ENCODE measurements at regions not wholly inside any gene's neighbourhood (a gene's known extent, or its start where the extent isn't known, plus 50 kb on each side); places are given as distances from the start of the nearest gene placed in this dataset.

GRCh38 chr6:167567142-167568033, 242.5 kb downstream of the TTLL2 start:
- DNase-seq = peak; percentile 79

DNA sequence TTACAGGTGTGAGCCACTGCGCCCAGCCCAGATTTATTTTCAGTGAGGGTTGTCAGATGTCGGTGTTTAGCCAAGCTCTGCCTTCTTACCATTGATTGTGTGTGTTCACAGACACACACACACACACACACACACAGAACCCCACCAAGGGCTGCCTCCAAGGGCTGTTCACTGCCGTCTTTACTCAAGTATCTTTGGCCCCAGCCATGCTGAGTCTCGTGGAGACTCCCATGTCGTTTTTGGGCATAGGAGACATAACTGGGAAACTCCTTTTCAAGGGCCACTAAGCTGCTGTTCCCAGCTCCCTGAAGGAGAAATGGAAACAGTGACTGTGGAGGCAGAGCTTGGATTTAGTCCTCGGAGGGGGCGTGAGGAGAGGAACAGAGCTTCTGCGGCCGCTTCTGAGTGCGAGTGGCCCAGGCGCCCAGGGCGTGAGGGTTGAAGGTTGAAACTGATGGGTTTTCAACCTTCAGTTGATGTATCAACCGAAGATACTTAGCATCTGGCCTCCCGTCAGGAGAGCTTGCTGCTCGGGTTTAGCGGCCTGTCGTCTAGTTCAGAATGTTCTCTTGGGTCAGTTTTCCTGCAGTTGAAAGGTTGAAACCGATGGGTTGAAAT, 243.6 kb downstream of the TTLL2 start:
- DNase-seq = no peak

DNA sequence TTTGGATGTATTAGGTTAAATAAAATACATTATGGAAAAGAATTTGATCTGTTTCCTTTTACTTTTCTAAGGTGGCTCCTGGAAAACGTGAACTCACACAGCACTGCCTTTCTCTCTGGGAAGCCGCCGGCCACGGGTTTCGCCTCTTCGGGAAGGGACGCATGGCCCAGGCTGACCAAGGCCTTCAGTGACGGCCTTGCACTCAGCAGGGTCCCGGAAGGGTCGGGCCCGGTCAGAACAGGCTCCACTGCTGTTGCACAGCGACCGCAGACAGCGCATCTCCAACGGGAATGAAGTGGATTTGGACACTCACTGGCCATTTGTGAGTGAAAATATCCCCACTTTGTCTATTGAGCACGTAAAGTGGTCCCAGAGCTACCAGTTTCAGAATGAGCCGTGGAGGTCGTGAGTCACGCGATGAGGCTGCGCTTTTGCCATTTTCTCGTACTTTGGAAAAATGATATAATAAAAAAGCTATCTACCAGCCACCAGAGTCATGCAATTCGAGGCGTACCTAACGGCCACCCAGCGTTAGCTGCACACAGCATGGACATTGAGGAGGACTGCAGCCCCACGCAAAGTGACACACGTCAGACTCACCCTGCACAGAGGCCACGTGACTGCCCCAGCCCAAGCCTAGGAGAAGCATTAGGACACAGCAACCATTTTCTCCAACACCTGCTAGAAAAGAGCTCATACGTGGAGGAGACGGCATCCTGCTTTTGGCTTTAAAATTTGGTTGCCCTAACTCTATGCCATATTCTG, 244.3 kb downstream of the TTLL2 start:
- no peak for DNase-seq

- no peak for DNase-seq
These were observed 245.0 kb downstream of the TTLL2 start for GRCh38 chr6:167569879-167570278.

GRCh38 chr6:167570460-167571400, 245.8 kb downstream of the TTLL2 start:
- DNase-seq = no peak

GRCh38 chr6:167571550-167571949, 246.7 kb downstream of the TTLL2 start:
- no peak for DNase-seq

GRCh38 chr6:167572106-167572505, 247.2 kb downstream of the TTLL2 start:
- DNase-seq = no peak

GRCh38 chr6:167572841-167573271, 248.0 kb downstream of the TTLL2 start:
- DNase-seq = no peak

GRCh38 chr6:167573461-167574215, 248.8 kb downstream of the TTLL2 start:
- DNase-seq = no peak

- no peak for DNase-seq
These were observed 249.7 kb downstream of the TTLL2 start for GRCh38 chr6:167574431-167575151.

DNA sequence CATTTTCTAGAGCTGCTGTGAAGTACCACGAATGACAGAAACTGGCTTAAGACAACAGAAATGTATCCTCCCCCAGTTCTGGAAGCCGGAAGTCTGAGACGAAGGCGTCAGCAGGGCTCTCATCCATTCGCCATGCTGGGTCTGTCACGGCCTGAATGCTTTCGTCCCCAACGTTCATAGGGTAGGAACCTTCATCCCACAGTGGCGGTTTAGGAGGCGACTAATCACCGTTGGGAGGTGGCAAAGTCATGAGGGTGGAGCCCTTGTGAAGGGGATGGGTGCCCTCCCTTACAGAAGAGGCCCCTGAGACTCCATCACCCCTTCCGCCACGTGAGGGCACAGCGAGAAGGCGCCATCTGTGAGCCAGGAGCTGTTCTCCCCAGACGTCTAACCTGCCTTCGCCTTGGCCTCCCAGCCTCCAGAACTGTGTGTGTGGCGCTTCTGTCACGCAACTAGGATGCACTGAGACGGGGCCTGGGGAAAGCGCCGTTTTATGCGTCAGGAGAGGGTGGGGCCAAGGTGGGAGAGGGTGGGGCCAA, 250.3 kb downstream of the TTLL2 start:
- no peak for DNase-seq

DNA sequence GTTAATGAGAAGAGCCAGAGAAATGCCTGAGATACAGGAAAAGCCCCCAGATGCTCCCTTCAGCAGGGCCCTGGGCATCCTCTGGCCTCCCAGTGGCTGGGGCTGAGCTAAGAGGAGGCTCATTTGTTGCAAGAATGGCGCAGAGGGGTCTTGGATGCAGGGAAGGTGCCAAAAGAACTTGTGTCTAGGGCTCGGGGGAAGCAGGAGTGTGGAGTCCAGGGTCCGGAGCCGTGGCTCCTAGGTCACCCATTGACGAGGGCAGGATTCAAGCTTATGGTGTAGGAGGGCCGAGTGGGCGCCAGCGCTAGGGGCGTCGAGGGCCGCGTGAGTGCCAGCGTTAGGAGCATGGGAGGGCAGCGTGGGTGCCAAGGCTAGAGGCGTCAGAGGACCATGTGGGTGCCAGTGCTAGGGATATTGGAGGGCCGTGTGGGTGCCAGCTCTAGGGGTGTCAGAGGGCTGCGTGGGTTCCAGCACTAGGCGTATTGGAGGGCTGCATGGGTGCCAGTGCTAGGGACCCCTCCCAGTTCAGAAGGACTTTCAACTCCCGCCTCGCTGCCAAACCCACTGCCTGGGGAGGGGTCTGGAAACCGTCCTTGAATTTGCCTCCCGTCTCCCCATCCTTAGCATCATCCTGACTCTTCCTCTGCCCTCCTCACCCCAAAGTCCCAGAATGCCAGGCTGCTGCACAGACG, 250.5 kb upstream of the AFDN start:
- DNase-seq = no peak

DNA sequence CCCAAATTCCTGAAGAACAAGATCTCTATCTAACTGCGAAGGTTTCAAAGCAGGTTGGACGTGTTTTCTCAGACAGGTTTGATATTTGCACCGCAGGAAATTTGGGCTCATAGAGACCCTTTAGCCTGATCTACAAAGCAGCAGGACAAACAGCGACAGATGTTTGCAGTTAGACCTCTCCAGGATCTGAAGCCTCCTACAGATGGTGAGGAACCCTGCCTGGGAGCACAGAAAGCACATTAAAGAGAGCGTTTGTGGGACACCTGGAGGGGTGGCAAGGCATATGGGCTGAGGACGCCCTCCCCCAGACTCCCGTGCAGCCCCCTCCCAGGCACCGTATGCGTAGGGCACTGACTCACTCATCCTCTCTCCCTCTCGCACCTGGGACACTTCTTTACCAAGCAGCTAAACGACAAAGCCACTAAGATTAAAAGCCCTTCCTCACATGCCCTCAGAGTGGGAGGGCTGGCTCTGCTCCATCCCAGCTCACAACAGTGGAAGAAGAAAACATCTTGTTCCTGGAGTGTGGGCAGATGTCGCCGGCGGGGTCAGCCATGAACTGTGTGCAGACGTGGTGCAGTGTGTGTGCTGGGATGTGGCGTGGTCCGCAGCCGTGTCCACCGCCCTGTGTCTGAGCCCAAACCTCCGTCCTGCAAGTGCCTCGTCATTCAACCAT, 249.7 kb upstream of the AFDN start:
- DNase-seq = no peak

- DNase-seq = no peak
These were observed 248.8 kb upstream of the AFDN start for GRCh38 chr6:167577891-167578361.

GRCh38 chr6:167578371-167578901, 248.3 kb upstream of the AFDN start:
- DNase-seq = no peak

- no peak for DNase-seq
These were observed 246.7 kb upstream of the AFDN start for GRCh38 chr6:167579806-167580618.

DNA sequence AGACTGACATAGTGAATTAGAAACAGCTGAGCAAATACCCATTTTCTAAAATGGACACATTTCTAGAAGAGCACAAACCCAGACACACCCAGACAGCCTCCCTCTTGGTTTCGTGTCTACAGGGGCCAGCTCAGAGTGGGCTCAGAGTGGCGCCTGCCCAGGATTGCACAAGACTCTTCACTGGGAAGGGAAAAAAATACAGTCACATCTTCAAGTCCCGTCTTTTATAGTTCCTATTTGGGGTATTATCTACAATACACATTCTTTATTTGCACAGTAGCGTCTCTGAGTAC, 246.1 kb upstream of the AFDN start:
- DNase-seq = no peak

GRCh38 chr6:167581637-167582036, 245.1 kb upstream of the AFDN start:
- DNase-seq = no peak
